ENCODE measurements at regions not wholly inside any gene's neighbourhood (a gene's known extent, or its start where the extent isn't known, plus 50 kb on each side); places are given as distances from the start of the nearest gene placed in this dataset.

GRCh38 chr7:101698964-101699363 is 69.9 kb upstream of the MYL10 start:
- TF ChIP-seq EP300 (IDR thresholded peaks at IDR 0.05) = no peak
- TF ChIP-seq CTCF (IDR thresholded peaks at IDR 0.05) = no peak
- no peak for TF ChIP-seq POLR2A (IDR thresholded peaks at IDR 0.05)
